HCT116 (cell line): ENCODE measurements at regions not wholly inside any gene's neighbourhood (a gene's known extent, or its start where the extent isn't known, plus 50 kb on each side); places are given as distances from the start of the nearest gene placed in this dataset.

Experiments
- ATAC-seq: fragments of 200-7000 bp; cut with Tn5 transposase; 2 replicates; pipeline ENCODE4 v1.9.1; 2020; ENCODE audit warnings: mild to moderate bottlenecking, moderate library complexity
- BruUV-seq: library from RNA; stranded (reverse); fragments of 400-500 nt; replicated peaks from 2 replicates; lab custom pipeline; 2021; lab: Mats Ljungman, UMichigan
- CTCF ChIA-PET: fragments of 300-600 bp; sonication (Branson Sonifier 250); formaldehyde crosslinking; loops from one replicate; lab custom pipeline; 2021; ENCODE audit warnings: antibody characterized with exemption; lab: Charles Lee
- POLR2A ChIA-PET: fragments of 300-600, 350-600 bp; sonication (Branson Sonifier 250); formaldehyde crosslinking; loops from one replicate; lab custom pipeline; 2021; ENCODE audit warnings: antibody characterized with exemption; lab: Charles Lee
- RAD21 ChIA-PET, 2 experiments: fragments of 300-600 bp; sonication (Branson Sonifier 250); formaldehyde crosslinking; loops; one replicate each; lab custom pipeline; 2023; ENCODE audit warnings: low total read pairs in 2 of 2; ENCODE audit not compliant: uncharacterized antibody in 2 of 2, unreplicated experiment in 2 of 2, low non-redundant PET in 1 of 2; lab: Charles Lee
- DNase-seq: peaks from one replicate; pipeline ENCODE4 v3.0.0-alpha.2; 2010; ENCODE audit warnings: low read depth, low spot score
- H2AFZ ChIP-seq: fragments of 200-600 bp; shearing (Covaris generic), sonication (generic); 2 replicates; pipeline ENCODE4 v1.6.1; 2017; ENCODE audit warnings: low read depth, mixed run types, mixed read lengths, antibody characterized with exemption, low read length; ENCODE audit not compliant: poor library complexity, severe bottlenecking
- H3K27ac ChIP-seq: 2 replicates; pipeline ENCODE4 v1.5.1; 2012; ENCODE audit warnings: low read depth, low read length
- H3K27me3 ChIP-seq: fragments of 200-600 bp; sonication (generic); 2 replicates; pipeline ENCODE4 v1.6.1; 2016; ENCODE audit warnings: mixed run types, low read length, mixed read lengths; ENCODE audit not compliant: insufficient read depth
- H3K36me3 ChIP-seq, 2 experiments: fragments of 200-500 bp in 1 of 2; fragments of 200-600 bp in 1 of 2; sonication (Bioruptor generic) in 1 of 2; sonication (generic) in 1 of 2; 2 replicates each; pipeline versions ENCODE4 v1.5.1 to v1.6.1; 2014 to 2016; ENCODE audit warnings: low read length in 2 of 2, inconsistent platforms in 1 of 2, mixed read lengths in 1 of 2, mixed run types in 1 of 2; ENCODE audit not compliant: insufficient read depth in 2 of 2, control insufficient read depth in 1 of 2
- H3K4me1 ChIP-seq, 2 experiments: fragments of 200-600 bp in 1 of 2; sonication (generic) in 1 of 2; 2 replicates each; pipeline versions ENCODE4 v1.5.1 to v1.6.1; 2012 to 2017; ENCODE audit warnings: low read length in 2 of 2, inconsistent platforms in 1 of 2, mild to moderate bottlenecking in 1 of 2, mixed read lengths in 1 of 2, mixed run types in 1 of 2, moderate library complexity in 1 of 2; ENCODE audit not compliant: insufficient read depth in 2 of 2, control insufficient read depth in 1 of 2
- H3K4me2 ChIP-seq: fragments of 200-600 bp; sonication (generic); 2 replicates; pipeline ENCODE4 v1.6.1; 2017; ENCODE audit warnings: mixed run types, low read length, mixed read lengths
- H3K4me3 ChIP-seq, 2 experiments: fragments of 200-600 bp in 1 of 2; sonication (generic) in 1 of 2; replicated peaks in 1 of 2; 2 replicates each; pipeline ENCODE4 v1.5.1; 2011 to 2016; ENCODE audit warnings: low read length in 2 of 2, control low read depth in 1 of 2, low read depth in 1 of 2, mild to moderate bottlenecking in 1 of 2, mixed read lengths in 1 of 2, mixed run types in 1 of 2
- H3K79me2 ChIP-seq: fragments of 200-600 bp; sonication (generic); 2 replicates; pipeline ENCODE4 v1.6.1; 2017; ENCODE audit warnings: mild to moderate bottlenecking, mixed run types, low read length, moderate library complexity, mixed read lengths; ENCODE audit not compliant: insufficient read depth
- H3K9ac ChIP-seq: fragments of 200-600 bp; sonication (generic); 2 replicates; pipeline ENCODE4 v1.6.1; 2016; ENCODE audit warnings: low read length, mixed read lengths
- H3K9me2 ChIP-seq: fragments of 200-600 bp; sonication (generic), shearing (Covaris generic); 2 replicates; pipeline ENCODE4 v1.6.1; 2017; ENCODE audit warnings: mixed run types, mild to moderate bottlenecking, moderate library complexity; ENCODE audit not compliant: insufficient read depth
- H3K9me3 ChIP-seq, 2 experiments: fragments of 200-500 bp in 1 of 2; fragments of 200-600 bp in 1 of 2; sonication (Bioruptor generic) in 1 of 2; sonication (generic) in 1 of 2; 2 replicates each; pipeline ENCODE4 v1.6.1; 2014 to 2017; ENCODE audit warnings: low read length in 2 of 2, mixed read lengths in 2 of 2, inconsistent platforms in 1 of 2, low read depth in 1 of 2, mild to moderate bottlenecking in 1 of 2, mixed run types in 1 of 2, moderate library complexity in 1 of 2; ENCODE audit not compliant: control insufficient read depth in 1 of 2, insufficient read depth in 1 of 2
- H4K20me1 ChIP-seq: fragments of 200-600 bp; sonication (generic), shearing (Covaris generic); 2 replicates; pipeline ENCODE4 v1.6.1; 2017; ENCODE audit warnings: mixed run types, mild to moderate bottlenecking, moderate library complexity; ENCODE audit not compliant: insufficient read depth
- CBX3 ChIP-seq: IDR thresholded peaks from 2 replicates; pipeline ENCODE4 v1.6.1; 2012; ENCODE audit warnings: low read depth
- ELF1 ChIP-seq: IDR thresholded peaks from 2 replicates; pipeline ENCODE4 v1.6.1; 2012; ENCODE audit warnings: low read depth, borderline replicate concordance
- EZH2 ChIP-seq: fragments of 200-600 bp; sonication (generic); IDR thresholded peaks from 2 replicates; pipeline ENCODE4 v1.6.1; 2017; ENCODE audit warnings: antibody characterized with exemption, mixed run types
- EZH2phosphoT487 ChIP-seq: fragments of 200-600 bp; IDR thresholded peaks from 2 replicates; pipeline ENCODE4 v1.6.1; 2018; ENCODE audit warnings: antibody characterized with exemption, borderline replicate concordance
- FOSL1 ChIP-seq: IDR thresholded peaks from 2 replicates; pipeline ENCODE4 v1.6.1; 2012; ENCODE audit warnings: low read depth
- JUND ChIP-seq: IDR thresholded peaks from 2 replicates; pipeline ENCODE4 v1.6.1; 2012
- POLR2AphosphoS5 ChIP-seq: IDR thresholded peaks from 2 replicates; pipeline ENCODE4 v1.6.1; 2011; ENCODE audit warnings: mild to moderate bottlenecking, low read depth, low read length, moderate library complexity
- RAD21 ChIP-seq: IDR thresholded peaks from 2 replicates; pipeline ENCODE4 v1.6.1; 2012; ENCODE audit warnings: low read depth, mild to moderate bottlenecking
- SRF ChIP-seq: IDR thresholded peaks from 2 replicates; pipeline ENCODE4 v1.6.1; 2012; ENCODE audit warnings: low read depth
- TCF7L2 ChIP-seq: IDR thresholded peaks from 2 replicates; pipeline ENCODE4 v1.7.0; 2011; ENCODE audit warnings: borderline replicate concordance, inconsistent platforms; ENCODE audit not compliant: insufficient read depth, insufficient read length; ENCODE audit errors: extremely low read depth
- YY1 ChIP-seq: IDR thresholded peaks from 2 replicates; pipeline ENCODE4 v1.6.1; 2011; ENCODE audit warnings: low read length, low read depth, moderate library complexity, mild to moderate bottlenecking; ENCODE audit not compliant: insufficient replicate concordance; ENCODE audit errors: extremely low read depth
- ZFX ChIP-seq: fragments of 450-650 bp; IDR thresholded peaks from 2 replicates; pipeline ENCODE4 v1.6.1; 2017
- ZNF274 ChIP-seq: fragments of 200-500 bp; sonication (Bioruptor generic); IDR thresholded peaks from 2 replicates; pipeline ENCODE4 v1.6.1; 2014; ENCODE audit warnings: mild to moderate bottlenecking, low read depth, low read length, inconsistent platforms
- intact Hi-C: fragments of 100-400 bp; cut with micrococcal nuclease; formaldehyde crosslinking; loops from 2 replicates; pipeline ENCODE4 v1.10.0; 2022
- TF ChIP-seq, protein P1 (sequence below): IDR thresholded peaks from 2 replicates; pipeline ENCODE4 v1.6.1; 2012; ENCODE audit warnings: low read depth
- TF ChIP-seq, protein P2 (sequence below): IDR thresholded peaks from 2 replicates; pipeline ENCODE4 v1.6.1; 2012
- TF ChIP-seq, protein P3 (sequence below): IDR thresholded peaks from 2 replicates; pipeline ENCODE4 v1.6.1; 2012
- TF ChIP-seq, protein P4 (sequence below): IDR thresholded peaks from 2 replicates; pipeline ENCODE4 v1.6.1; 2011; ENCODE audit warnings: mild to moderate bottlenecking, low read length, moderate library complexity; ENCODE audit not compliant: insufficient replicate concordance; ENCODE audit errors: extremely low read depth

DNA sequence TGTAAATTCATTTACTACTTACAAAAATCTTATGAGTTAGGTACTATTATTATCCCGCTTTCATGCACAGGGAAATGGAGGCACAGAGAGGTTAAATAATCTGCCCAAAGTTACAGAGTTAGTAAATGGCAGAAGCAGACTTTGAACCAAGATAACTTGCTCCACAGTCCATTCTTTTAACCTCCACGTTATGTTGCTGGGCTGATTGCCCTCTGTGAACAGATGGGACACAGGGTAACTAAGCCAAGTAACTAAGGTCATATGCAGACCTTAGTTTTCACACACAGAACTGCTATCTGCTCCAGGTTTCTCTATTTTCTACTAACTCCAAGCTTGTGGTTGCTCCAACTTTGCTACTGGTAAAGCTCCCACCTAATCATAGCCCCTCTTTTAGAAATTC is 147.1 kb upstream of the IFNG-AS1 start:
- Histone ChIP-seq H3K9me3 (no peaks in the 10 kb centered on the region), H2AFZ (no peak overlapping the region), H3K36me3 (no peaks in the 10 kb centered on the region), H3K9me2 (no peaks in the 10 kb centered on the region), H4K20me1 (no peaks in the 10 kb centered on the region), H3K4me1 (no peaks in the 10 kb centered on the region), H3K27me3 (no peaks in the 10 kb centered on the region), H3K27ac (no peak overlapping the region), H3K4me3 (no peak overlapping the region)
- intact Hi-C loops = no loop called here
- ChIA-PET CTCF (no interaction called here), RAD21 (no interaction called here), POLR2A (no interaction called here)
- no TSS peak for BruUV-seq
- TF ChIP-seq JUND (no peak), ZFX (no peak), SRF (no peak), POLR2AphosphoS5 (no peak), EZH2 (no peak), CBX3 (no peak), ZNF274 (no peak), TCF7L2 (no peak), FOSL1 (no peak), EZH2phosphoT487 (no peak), YY1 (no peak), ELF1 (no peak), RAD21 (no peak)
- TF ChIP-seq, protein P1, sequence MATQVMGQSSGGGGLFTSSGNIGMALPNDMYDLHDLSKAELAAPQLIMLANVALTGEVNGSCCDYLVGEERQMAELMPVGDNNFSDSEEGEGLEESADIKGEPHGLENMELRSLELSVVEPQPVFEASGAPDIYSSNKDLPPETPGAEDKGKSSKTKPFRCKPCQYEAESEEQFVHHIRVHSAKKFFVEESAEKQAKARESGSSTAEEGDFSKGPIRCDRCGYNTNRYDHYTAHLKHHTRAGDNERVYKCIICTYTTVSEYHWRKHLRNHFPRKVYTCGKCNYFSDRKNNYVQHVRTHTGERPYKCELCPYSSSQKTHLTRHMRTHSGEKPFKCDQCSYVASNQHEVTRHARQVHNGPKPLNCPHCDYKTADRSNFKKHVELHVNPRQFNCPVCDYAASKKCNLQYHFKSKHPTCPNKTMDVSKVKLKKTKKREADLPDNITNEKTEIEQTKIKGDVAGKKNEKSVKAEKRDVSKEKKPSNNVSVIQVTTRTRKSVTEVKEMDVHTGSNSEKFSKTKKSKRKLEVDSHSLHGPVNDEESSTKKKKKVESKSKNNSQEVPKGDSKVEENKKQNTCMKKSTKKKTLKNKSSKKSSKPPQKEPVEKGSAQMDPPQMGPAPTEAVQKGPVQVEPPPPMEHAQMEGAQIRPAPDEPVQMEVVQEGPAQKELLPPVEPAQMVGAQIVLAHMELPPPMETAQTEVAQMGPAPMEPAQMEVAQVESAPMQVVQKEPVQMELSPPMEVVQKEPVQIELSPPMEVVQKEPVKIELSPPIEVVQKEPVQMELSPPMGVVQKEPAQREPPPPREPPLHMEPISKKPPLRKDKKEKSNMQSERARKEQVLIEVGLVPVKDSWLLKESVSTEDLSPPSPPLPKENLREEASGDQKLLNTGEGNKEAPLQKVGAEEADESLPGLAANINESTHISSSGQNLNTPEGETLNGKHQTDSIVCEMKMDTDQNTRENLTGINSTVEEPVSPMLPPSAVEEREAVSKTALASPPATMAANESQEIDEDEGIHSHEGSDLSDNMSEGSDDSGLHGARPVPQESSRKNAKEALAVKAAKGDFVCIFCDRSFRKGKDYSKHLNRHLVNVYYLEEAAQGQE = no peak
- TF ChIP-seq, protein P2, sequence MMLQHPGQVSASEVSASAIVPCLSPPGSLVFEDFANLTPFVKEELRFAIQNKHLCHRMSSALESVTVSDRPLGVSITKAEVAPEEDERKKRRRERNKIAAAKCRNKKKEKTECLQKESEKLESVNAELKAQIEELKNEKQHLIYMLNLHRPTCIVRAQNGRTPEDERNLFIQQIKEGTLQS = no peak
- TF ChIP-seq, protein P3, sequence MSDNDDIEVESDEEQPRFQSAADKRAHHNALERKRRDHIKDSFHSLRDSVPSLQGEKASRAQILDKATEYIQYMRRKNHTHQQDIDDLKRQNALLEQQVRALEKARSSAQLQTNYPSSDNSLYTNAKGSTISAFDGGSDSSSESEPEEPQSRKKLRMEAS = no peak
- TF ChIP-seq, protein P4, sequence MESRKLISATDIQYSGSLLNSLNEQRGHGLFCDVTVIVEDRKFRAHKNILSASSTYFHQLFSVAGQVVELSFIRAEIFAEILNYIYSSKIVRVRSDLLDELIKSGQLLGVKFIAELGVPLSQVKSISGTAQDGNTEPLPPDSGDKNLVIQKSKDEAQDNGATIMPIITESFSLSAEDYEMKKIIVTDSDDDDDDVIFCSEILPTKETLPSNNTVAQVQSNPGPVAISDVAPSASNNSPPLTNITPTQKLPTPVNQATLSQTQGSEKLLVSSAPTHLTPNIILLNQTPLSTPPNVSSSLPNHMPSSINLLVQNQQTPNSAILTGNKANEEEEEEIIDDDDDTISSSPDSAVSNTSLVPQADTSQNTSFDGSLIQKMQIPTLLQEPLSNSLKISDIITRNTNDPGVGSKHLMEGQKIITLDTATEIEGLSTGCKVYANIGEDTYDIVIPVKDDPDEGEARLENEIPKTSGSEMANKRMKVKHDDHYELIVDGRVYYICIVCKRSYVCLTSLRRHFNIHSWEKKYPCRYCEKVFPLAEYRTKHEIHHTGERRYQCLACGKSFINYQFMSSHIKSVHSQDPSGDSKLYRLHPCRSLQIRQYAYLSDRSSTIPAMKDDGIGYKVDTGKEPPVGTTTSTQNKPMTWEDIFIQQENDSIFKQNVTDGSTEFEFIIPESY = no peak
- TF ChIP-seq, all 23 proteins: peak for 0
- ATAC-seq (no peak), DNase-seq (no peak)
- Histone ChIP-seq H3K9ac (no peak overlapping the region), H3K4me2 (no peak overlapping the region), H3K79me2 (no peaks in the 10 kb centered on the region)
